Endothelial cell of umbilical vein (primary cell): ENCODE measurements at regions not wholly inside any gene's neighbourhood (a gene's known extent, or its start where the extent isn't known, plus 50 kb on each side); places are given as distances from the start of the nearest gene placed in this dataset.

Source experiments
- BruUV-seq: library from RNA; stranded (reverse); fragments of 400-500 nt; replicated peaks from 2 replicates; lab custom pipeline; 2021; lab: Mats Ljungman, UMichigan
- CTCF ChIA-PET: fragments of 300-600, 350-600 bp; sonication (Branson Sonifier 250); formaldehyde crosslinking; loops from one replicate; lab custom pipeline; 2021; ENCODE audit warnings: antibody characterized with exemption, inconsistent platforms; lab: Charles Lee
- POLR2A ChIA-PET: fragments of 300-600, 350-600 bp; sonication (Branson Sonifier 250); formaldehyde crosslinking; loops from one replicate; lab custom pipeline; 2021; ENCODE audit warnings: antibody characterized with exemption, inconsistent platforms; lab: Charles Lee
- DNase-seq: peaks from one replicate; pipeline ENCODE4 v3.0.0-alpha.2; 2011; ENCODE audit warnings: low read depth, low spot score
- FAIRE-seq: peaks from 2 replicates; lab custom pipeline; 2011; peaks lifted over from hg19 to GRCh38; lab: Jason Lieb, UNC
- H2AFZ ChIP-seq: 2 replicates; pipeline ENCODE4 v1.6.0; 2012; ENCODE audit warnings: low read depth, low read length, control low read depth, inconsistent platforms
- H3K27ac ChIP-seq: 2 replicates; pipeline ENCODE4 v1.5.1; 2011; ENCODE audit warnings: low read depth, mild to moderate bottlenecking, control low read depth, low read length, moderate library complexity; ENCODE audit not compliant: insufficient read depth
- H3K27me3 ChIP-seq, 2 experiments: 2 replicates each; pipeline versions ENCODE4 v1.6.0 to v1.6.1; 2011; ENCODE audit warnings: low read length in 2 of 2, mixed read lengths in 1 of 2; ENCODE audit not compliant: control insufficient read depth in 2 of 2, insufficient read depth in 2 of 2
- H3K36me3 ChIP-seq, 2 experiments: 2 replicates in 1 of 2; 3 replicates in 1 of 2; pipeline ENCODE4 v1.5.1; 2011; ENCODE audit warnings: low read length in 2 of 2, mild to moderate bottlenecking in 1 of 2, moderate library complexity in 1 of 2; ENCODE audit not compliant: control insufficient read depth in 2 of 2, insufficient read depth in 2 of 2; ENCODE audit errors: extremely low read depth in 1 of 2
- H3K4me1 ChIP-seq: 3 replicates; pipeline ENCODE4 v1.5.1; 2011; ENCODE audit warnings: mild to moderate bottlenecking, low read length; ENCODE audit not compliant: control insufficient read depth, insufficient read depth; ENCODE audit errors: extremely low read depth
- H3K4me2 ChIP-seq: 2 replicates; pipeline ENCODE4 v1.6.1; 2011; ENCODE audit warnings: low read length, control low read depth, mixed read lengths; ENCODE audit not compliant: insufficient read depth
- H3K4me3 ChIP-seq, 3 experiments: fragments of 200-600 bp in 1 of 3; sonication (generic), shearing (Covaris generic) in 1 of 3; replicated peaks in 1 of 3; 2 replicates each; pipeline ENCODE4 v1.5.1; 2011 to 2016; ENCODE audit warnings: control low read depth in 3 of 3, low read length in 3 of 3, mild to moderate bottlenecking in 2 of 3, inconsistent platforms in 1 of 3, low read depth in 1 of 3, moderate library complexity in 1 of 3; ENCODE audit not compliant: insufficient read depth in 1 of 3
- H3K79me2 ChIP-seq: 2 replicates; pipeline ENCODE4 v1.6.0; 2012; ENCODE audit warnings: low read length, inconsistent platforms; ENCODE audit not compliant: control insufficient read depth, insufficient read depth
- H3K9ac ChIP-seq: replicated peaks from 2 replicates; pipeline ENCODE3; 2011; ENCODE audit warnings: low read length, control low read depth; ENCODE audit not compliant: insufficient read depth; ENCODE audit errors: extremely low read depth
- H3K9me1 ChIP-seq: replicated peaks from 3 replicates; pipeline ENCODE4 v1.6.0; 2011; ENCODE audit warnings: mild to moderate bottlenecking, low read length; ENCODE audit not compliant: control insufficient read depth, insufficient read depth; ENCODE audit errors: extremely low read depth
- H3K9me3 ChIP-seq: replicated peaks from 2 replicates; pipeline ENCODE4 v1.5.1; 2012; ENCODE audit warnings: low read length, inconsistent platforms; ENCODE audit not compliant: control insufficient read depth, insufficient read depth
- H4K20me1 ChIP-seq: replicated peaks from 2 replicates; pipeline ENCODE3; 2011; ENCODE audit warnings: mild to moderate bottlenecking, low read length; ENCODE audit not compliant: control insufficient read depth, insufficient read depth; ENCODE audit errors: extremely low read depth
- CTCF ChIP-seq, 2 donors: IDR thresholded peaks; 1 replicate in 1 of 2; 2 replicates in 1 of 2; pipeline ENCODE4 v1.5.1; 2011; ENCODE audit warnings: low read length in 2 of 2, mild to moderate bottlenecking in 2 of 2, moderate library complexity in 2 of 2, control low read depth in 1 of 2, inconsistent platforms in 1 of 2, low read depth in 1 of 2; ENCODE audit not compliant: insufficient read depth in 1 of 2; ENCODE audit errors: extremely low read depth in 1 of 2
- FOS ChIP-seq: IDR thresholded peaks from 2 replicates; pipeline ENCODE4 v1.6.1; 2011; ENCODE audit warnings: mild to moderate bottlenecking, low read length, moderate library complexity, borderline replicate concordance; ENCODE audit not compliant: insufficient read depth
- JUN ChIP-seq: IDR thresholded peaks from 2 replicates; pipeline ENCODE4 v1.6.1; 2011; ENCODE audit warnings: borderline replicate concordance, low read depth; ENCODE audit not compliant: insufficient read length, insufficient read depth
- MAX ChIP-seq: IDR thresholded peaks from 2 replicates; pipeline ENCODE4 v1.6.1; 2011; ENCODE audit not compliant: insufficient read depth, insufficient read length
- MYC ChIP-seq: IDR thresholded peaks from one replicate; pipeline ENCODE4 v1.6.1; 2011; ENCODE audit warnings: mild to moderate bottlenecking, low read depth, low read length
- POLR2A ChIP-seq: IDR thresholded peaks from 2 replicates; pipeline ENCODE4 v1.6.1; 2012; ENCODE audit warnings: low read depth, mild to moderate bottlenecking, control low read depth, low read length
- dilution Hi-C: fragments of 300-500 bp; cut with MboI; formaldehyde crosslinking; loops from one replicate; pipeline ENCODE4 v1.15.0; 2019; ENCODE audit warnings: low sequenced_read_pairs; ENCODE audit not compliant: extremely low pct_ligation_motif_present
- intact Hi-C: fragments of 100-400 bp; cut with micrococcal nuclease; formaldehyde crosslinking; loops from one replicate; pipeline ENCODE4 v1.10.0; 2022

GRCh38 chr14:89723930-89724627 lies 230.5 kb downstream of the EFCAB11 start:
- DNase-seq: no peak
- no peak overlapping the region for H3K9ac ChIP-seq
- H3K4me1 ChIP-seq: no peaks in the 10 kb centered on the region
- no peak overlapping the region for H3K27ac ChIP-seq
- no peaks in the 10 kb centered on the region for H3K79me2 ChIP-seq
- ChIA-PET CTCF (no interaction called here), POLR2A (no interaction called here)
- dilution Hi-C loops: no loop called here
- no peaks in the 10 kb centered on the region for H3K9me3 ChIP-seq
- H4K20me1 ChIP-seq: no peaks in the 10 kb centered on the region
- no peaks in the 10 kb centered on the region for H3K9me1 ChIP-seq
- no peak overlapping the region for H3K4me2 ChIP-seq
- no TSS peak for BruUV-seq
- intact Hi-C loops: no loop called here
- no peaks in the 10 kb centered on the region for H3K36me3 ChIP-seq
- TF ChIP-seq CTCF (IDR thresholded peaks at IDR 0.05; ENCODE audit: extremely low read depth in 1 of 2, insufficient read depth in 1 of 2, low read depth in 1 of 2, low read length in 2 of 2) (no peak), JUN (no peak), MAX (no peak), POLR2A (no peak), FOS (no peak), MYC (no peak)
- FAIRE-seq: no peak
- no peak overlapping the region for H3K4me3 ChIP-seq
- H2AFZ ChIP-seq: no peak overlapping the region
- peaks cover 4 to 10% of the 10 kb centered on the region in 2 experiments for H3K27me3 ChIP-seq
